SKM-1 treated with dmso at 0.1 percent for 144 hours (cell line): ENCODE measurements at regions not wholly inside any gene's neighbourhood (a gene's known extent, or its start where the extent isn't known, plus 50 kb on each side); places are given as distances from the start of the nearest gene placed in this dataset.
A peak's percentile ranks its signal among the peaks of the same experiment; 100 is the strongest.
"Not testable (repeated sequence)": the region's sequence is repeated elsewhere in the genome, so short reads cannot be mapped to it uniquely, and the experiment has no call there.

Experiments used
- DNase-seq: peaks from one replicate; lab custom pipeline; 2025; ENCODE audit not compliant: unreplicated experiment; lab: John Stamatoyannopoulos, UW

- no peak for DNase-seq
Observed at GRCh38 chr18:39618265-39619003, 2052.8 kb upstream of the CELF4 start.

GRCh38 chr18:39611381-39612100 is 2045.9 kb upstream of the CELF4 start:
- DNase-seq = no peak

- no peak for DNase-seq
Observed at GRCh38 chr18:39607034-39607433, 2041.4 kb upstream of the CELF4 start.

DNA sequence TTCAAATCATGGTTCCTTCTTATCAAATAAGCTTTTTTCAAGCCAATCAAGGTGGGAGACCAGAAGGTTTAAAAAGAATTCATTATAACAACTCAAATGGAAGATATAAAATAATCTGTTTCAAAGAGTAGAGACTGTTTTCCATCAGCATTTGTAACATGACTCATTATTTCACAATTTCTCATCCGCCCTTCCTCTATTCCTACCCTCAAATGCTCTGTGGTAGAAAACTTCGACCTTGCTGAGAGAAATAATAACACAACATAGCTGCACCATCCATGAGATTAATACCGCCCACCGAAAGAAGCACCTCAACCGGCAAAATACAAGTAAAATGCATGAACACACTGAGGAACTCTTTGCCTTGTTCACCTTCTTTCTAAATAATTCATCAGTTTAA is 2039.2 kb upstream of the CELF4 start:
- DNase-seq = peak; percentile 3

- DNase-seq = no peak
Observed at GRCh38 chr18:39602131-39602530, 2036.5 kb upstream of the CELF4 start.

GRCh38 chr18:39600894-39601293 is 2035.3 kb upstream of the CELF4 start:
- no peak for DNase-seq

GRCh38 chr18:39599251-39599650 is 2033.7 kb upstream of the CELF4 start:
- DNase-seq = no peak

DNA sequence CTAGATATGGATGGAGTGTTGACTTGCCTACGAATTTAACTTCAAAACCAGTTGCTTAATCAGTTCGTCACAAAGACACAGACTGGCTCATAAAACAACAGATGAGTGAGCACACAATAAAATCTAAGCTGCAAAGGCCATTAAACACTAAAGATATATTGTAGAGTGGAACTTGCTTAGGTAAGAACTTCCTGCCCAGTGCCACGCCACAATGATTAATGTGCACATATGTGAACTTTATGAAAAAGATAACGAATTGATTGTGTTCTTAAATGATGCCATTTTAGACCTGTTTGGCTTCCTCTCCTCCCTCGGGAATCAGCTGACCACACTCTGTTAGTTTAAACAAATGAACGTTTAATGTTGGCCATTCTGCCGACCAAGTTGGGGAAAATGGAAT is 2031.3 kb upstream of the CELF4 start:
- DNase-seq = no peak

DNA sequence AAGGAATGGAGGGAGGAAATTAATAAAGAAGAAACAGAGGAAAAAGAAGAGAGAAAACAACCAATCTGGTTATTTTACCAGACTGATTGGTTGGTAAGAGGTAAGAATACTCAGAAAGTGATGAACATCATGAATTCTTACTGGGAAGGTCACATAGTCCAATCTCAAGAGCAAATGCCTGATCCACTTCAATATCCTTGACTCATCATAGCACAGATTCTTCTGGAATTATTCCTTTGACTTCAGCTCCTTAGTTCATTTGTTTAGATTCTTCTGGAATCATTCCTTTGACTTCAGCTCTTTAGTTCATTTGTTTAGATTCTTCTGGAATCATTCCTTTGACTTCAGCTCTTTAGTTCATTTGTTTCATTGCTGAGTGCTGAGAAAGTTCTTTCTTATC is 2030.6 kb upstream of the CELF4 start:
- no peak for DNase-seq

DNA sequence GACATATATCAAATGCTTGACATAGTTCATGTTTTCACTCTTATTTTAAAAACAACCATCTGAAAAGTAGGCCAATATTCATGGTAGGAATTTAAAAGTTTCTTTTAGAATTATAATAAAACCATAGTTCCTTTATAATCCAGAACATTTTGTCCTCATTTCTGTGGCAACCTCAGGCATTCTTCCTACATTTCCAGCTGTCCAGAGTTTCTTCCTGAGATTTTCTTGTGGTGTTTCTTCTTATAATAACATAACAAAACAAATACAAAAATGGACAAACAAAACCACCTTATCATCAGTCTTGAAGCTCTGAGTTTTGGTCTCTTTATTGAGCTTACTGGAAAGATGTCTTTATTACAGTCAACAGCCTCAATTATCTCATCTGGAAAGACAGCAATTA is 2028.6 kb upstream of the CELF4 start:
- no peak for DNase-seq

- DNase-seq = no peak
Observed at GRCh38 chr18:39591649-39592048, 2026.1 kb upstream of the CELF4 start.

GRCh38 chr18:39589496-39589895 is 2023.9 kb upstream of the CELF4 start:
- DNase-seq = no peak

GRCh38 chr18:39587586-39587985 is 2022.0 kb upstream of the CELF4 start:
- no peak for DNase-seq

DNA sequence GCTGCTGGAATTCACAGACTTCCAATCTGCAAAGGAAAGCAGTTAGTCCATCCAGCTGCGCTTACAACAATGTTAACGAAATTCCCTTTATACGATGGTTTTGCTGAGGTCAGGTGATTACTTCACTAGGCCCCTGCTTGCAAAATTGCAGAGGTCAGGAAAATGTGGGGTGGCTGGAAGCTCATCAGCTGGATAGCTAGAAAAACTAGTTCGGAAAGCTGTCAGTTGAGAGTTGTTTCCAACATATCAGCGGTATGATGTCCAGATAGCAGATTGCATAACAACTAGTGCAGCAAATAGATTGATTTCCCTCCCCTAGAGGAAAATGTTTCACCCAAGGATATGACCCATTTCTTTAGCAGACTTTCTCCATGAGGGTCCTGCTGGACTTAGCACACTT is 2021.1 kb upstream of the CELF4 start:
- DNase-seq = no peak

GRCh38 chr18:39574897-39575296 is 2009.3 kb upstream of the CELF4 start:
- DNase-seq = no peak

- peak; percentile 4 for DNase-seq
Observed at GRCh38 chr18:39571511-39571910, 2005.9 kb upstream of the CELF4 start.

DNA sequence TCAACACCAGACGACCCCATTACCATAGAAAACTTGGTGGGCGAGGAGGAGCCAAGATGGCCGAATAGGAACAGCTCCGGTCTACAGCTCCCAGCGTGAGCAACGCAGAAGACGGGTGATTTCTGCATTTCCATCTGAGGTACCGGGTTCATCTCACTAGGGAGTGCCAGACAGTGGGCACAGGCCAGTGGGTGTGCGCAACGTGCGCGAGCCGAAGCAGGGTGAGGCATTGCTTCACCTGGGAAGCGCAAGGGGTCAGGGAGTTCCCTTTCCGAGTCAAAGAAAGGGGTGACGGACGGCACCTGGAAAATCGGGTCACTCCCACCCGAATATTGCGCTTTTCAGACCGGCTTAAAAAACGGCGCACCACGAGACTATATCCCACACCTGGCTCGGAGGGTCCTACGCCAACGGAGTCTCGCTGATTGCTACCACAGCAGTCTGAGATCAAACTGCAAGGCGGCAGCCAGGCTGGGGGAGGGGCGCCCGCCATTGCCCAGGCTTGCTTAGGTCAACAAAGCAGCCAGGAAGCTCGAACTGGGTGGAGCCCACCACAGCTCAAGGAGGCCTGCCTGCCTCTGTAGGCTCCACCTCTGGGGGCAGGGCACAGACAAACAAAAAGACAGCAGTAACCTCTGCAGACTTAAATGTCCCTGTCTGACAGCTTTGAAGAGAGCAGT is 2000.1 kb upstream of the CELF4 start:
- DNase-seq = not testable (repeated sequence)

- no peak for DNase-seq
Observed at GRCh38 chr18:39564716-39565115, 1999.1 kb upstream of the CELF4 start.

- no peak for DNase-seq
Observed at GRCh38 chr18:39561126-39561525, 1995.5 kb upstream of the CELF4 start.

GRCh38 chr18:39558658-39559057 is 1993.1 kb upstream of the CELF4 start:
- no peak for DNase-seq

DNA sequence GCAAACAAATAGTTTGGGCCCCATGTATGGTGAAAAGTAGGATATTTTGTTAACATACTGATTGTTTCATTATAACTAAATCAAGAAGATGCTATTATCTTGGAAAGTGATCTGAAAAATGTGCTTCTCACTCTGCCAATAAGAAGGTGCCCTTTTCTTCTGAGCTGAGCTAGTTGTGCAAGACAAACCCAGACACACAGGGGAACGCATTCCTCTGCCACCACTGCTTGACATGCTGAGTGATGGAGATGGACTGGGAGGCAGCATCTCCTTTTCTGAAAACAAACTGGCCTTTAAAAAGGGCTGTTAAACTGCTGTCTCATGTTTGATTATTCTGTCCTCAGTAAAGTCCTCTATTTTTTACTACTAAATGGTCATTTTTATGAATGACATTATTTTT is 1989.9 kb upstream of the CELF4 start:
- no peak for DNase-seq

DNA sequence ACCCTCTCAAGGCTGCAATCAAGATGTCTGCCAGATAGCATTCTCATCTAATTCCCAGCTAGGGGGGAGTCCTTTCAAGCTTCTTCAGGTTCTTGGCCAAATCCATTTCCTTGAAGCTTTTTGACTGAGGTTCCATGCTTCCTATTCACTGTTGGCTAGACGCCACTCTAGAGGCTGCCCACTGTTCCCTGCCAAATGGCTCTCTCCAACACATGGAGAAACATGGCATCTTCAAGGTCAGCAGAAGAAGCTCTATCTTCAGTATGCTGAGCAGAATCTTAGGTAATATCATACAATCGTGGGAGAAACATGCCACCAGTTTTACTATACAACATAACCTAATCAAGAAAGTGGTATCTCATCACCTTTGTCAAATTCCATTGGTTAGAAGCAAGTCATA is 1985.1 kb upstream of the CELF4 start:
- DNase-seq = no peak
